MM.1S (cell line): ENCODE measurements at regions not wholly inside any gene's neighbourhood (a gene's known extent, or its start where the extent isn't known, plus 50 kb on each side); places are given as distances from the start of the nearest gene placed in this dataset.

Experiments
- DNase-seq: peaks from one replicate; pipeline ENCODE4 v3.0.0-alpha.2; 2015
- H2AFZ ChIP-seq: fragments of 300-600 bp; sonication (generic); 2 replicates; pipeline ENCODE4 v1.6.0; 2016; ENCODE audit warnings: antibody characterized with exemption, low read length
- H3F3A ChIP-seq: fragments of 300-600 bp; sonication (generic); 2 replicates; pipeline ENCODE4 v1.6.1; 2016; ENCODE audit warnings: mild to moderate bottlenecking, antibody characterized with exemption, low read length, moderate library complexity, mixed read lengths; ENCODE audit not compliant: insufficient read depth
- H3K27ac ChIP-seq: fragments of 300-600 bp; sonication (generic); 2 replicates; pipeline ENCODE4 v1.5.1; 2016; ENCODE audit warnings: mild to moderate bottlenecking, low read length
- H3K27me3 ChIP-seq: fragments of 300-600 bp; sonication (generic); replicated peaks from 2 replicates; pipeline ENCODE4 v1.6.0; 2016; ENCODE audit warnings: low read length; ENCODE audit not compliant: insufficient read depth
- H3K36me3 ChIP-seq: fragments of 300-600 bp; sonication (generic); replicated peaks from 2 replicates; pipeline ENCODE4 v1.6.1; 2016; ENCODE audit warnings: mild to moderate bottlenecking, low read length, mixed read lengths; ENCODE audit not compliant: insufficient read depth
- H3K4me1 ChIP-seq: fragments of 300-600 bp; sonication (generic); 2 replicates; pipeline ENCODE4 v1.6.1; 2016; ENCODE audit warnings: low read length, mixed read lengths
- H3K4me2 ChIP-seq: fragments of 300-600 bp; sonication (generic); 2 replicates; pipeline ENCODE4 v1.6.0; 2016; ENCODE audit warnings: low read depth, low read length
- H3K4me3 ChIP-seq: fragments of 300-600 bp; sonication (generic); 2 replicates; pipeline ENCODE4 v1.5.1; 2016; ENCODE audit warnings: low read length, mixed read lengths
- H3K79me2 ChIP-seq: fragments of 300-600 bp; sonication (generic); 2 replicates; pipeline ENCODE4 v1.6.1; 2016; ENCODE audit warnings: mixed run types, low read length, mixed read lengths
- H3K9ac ChIP-seq: fragments of 300-600 bp; sonication (generic); 2 replicates; pipeline ENCODE4 v1.6.1; 2016; ENCODE audit warnings: low read length, mixed read lengths
- H3K9me2 ChIP-seq: fragments of 300-600 bp; sonication (generic); replicated peaks from 2 replicates; pipeline ENCODE4 v1.6.1; 2016; ENCODE audit warnings: mild to moderate bottlenecking, low read length, mixed read lengths; ENCODE audit not compliant: insufficient read depth
- H3K9me3 ChIP-seq: fragments of 300-600 bp; sonication (generic); replicated peaks from 2 replicates; pipeline ENCODE4 v1.6.1; 2016; ENCODE audit warnings: mild to moderate bottlenecking, low read length, mixed read lengths; ENCODE audit not compliant: insufficient read depth
- H4K20me1 ChIP-seq: fragments of 300-600 bp; sonication (generic); 2 replicates; pipeline ENCODE4 v1.6.1; 2016; ENCODE audit warnings: mild to moderate bottlenecking, low read length, moderate library complexity, mixed read lengths; ENCODE audit not compliant: insufficient read depth
- CTCF ChIP-seq: fragments of 300-600 bp; sonication (generic); IDR thresholded peaks from 2 replicates; pipeline ENCODE4 v1.5.1; 2016; ENCODE audit warnings: antibody characterized with exemption, low read length, mixed read lengths
- EZH2 ChIP-seq: fragments of 300-600 bp; sonication (generic); optimal IDR thresholded peaks from 2 replicates; pipeline ENCODE3; 2017; ENCODE audit warnings: low read depth, mild to moderate bottlenecking, antibody characterized with exemption, low read length, mixed read lengths
- EZH2phosphoT487 ChIP-seq: fragments of 300-600 bp; sonication (generic); IDR thresholded peaks from 2 replicates; pipeline ENCODE4 v1.6.1; 2018; ENCODE audit warnings: antibody characterized with exemption, low read length

DNA sequence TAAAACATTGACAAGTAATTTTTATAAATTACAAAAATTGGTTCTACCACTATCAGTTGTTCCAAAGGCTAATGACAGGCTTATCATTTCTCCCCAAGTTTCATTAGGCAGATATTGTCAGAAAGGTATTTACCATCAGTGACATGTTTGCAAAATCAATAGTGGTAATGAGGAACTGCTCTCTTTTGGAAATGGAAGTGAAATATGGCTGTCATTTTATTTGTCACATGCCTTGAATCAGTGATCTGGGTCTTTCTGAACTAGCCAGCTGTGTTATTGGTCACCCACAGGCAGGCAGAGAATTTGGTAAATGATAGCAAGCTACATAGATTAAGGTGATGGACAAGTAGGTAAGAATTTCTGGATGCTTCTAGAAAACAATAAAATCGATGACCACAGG lies 268.0 kb upstream of the ARHGEF26 start:
- DNase-seq: no peak
- no peaks in the 10 kb centered on the region for H3K4me1 ChIP-seq
- no peaks in the 10 kb centered on the region for H3K79me2 ChIP-seq
- H2AFZ ChIP-seq: no peak overlapping the region
- H3K9ac ChIP-seq: no peak overlapping the region
- TF ChIP-seq EZH2phosphoT487 (no peak), EZH2 (no peak), CTCF (no peak)
- no peak overlapping the region for H3K4me3 ChIP-seq
- H3K27ac ChIP-seq: no peak overlapping the region
- H3F3A ChIP-seq: no peaks in the 10 kb centered on the region
- no peak overlapping the region for H3K4me2 ChIP-seq
- no peaks in the 10 kb centered on the region for H3K27me3 ChIP-seq
- H3K9me2 ChIP-seq: no peaks in the 10 kb centered on the region
- no peaks in the 10 kb centered on the region for H3K36me3 ChIP-seq
- H3K9me3 ChIP-seq: no peaks in the 10 kb centered on the region
- no peaks in the 10 kb centered on the region for H4K20me1 ChIP-seq

DNA sequence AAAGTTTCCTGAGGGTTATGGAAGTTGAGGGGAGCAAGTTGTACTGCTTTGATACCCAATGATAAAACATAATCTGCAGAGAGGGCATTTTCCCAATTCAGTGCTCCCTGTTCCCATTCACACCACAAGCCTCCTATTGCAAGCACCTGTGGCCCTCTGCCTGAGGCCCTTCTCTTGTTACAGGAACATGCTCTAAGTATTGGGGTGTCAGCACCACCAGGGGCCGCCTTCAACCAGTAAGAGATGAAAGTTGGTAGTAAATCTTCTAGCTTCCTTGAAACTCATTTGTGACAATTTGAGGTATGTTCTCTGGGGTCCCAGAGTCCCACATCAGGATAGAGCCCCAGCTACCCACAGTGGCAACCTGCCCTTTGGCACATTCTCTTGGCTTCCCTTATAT lies 265.4 kb upstream of the ARHGEF26 start:
- Histone ChIP-seq H4K20me1 (no peaks in the 10 kb centered on the region), H3K4me1 (no peaks in the 10 kb centered on the region), H3K4me3 (no peak overlapping the region), H3K9ac (no peak overlapping the region), H3K27me3 (no peaks in the 10 kb centered on the region), H3F3A (no peaks in the 10 kb centered on the region), H3K9me3 (no peaks in the 10 kb centered on the region), H3K36me3 (no peaks in the 10 kb centered on the region), H2AFZ (no peak overlapping the region), H3K27ac (no peak overlapping the region), H3K9me2 (no peaks in the 10 kb centered on the region), H3K79me2 (no peaks in the 10 kb centered on the region), H3K4me2 (no peak overlapping the region)
- TF ChIP-seq EZH2phosphoT487 (no peak), CTCF (no peak), EZH2 (no peak)
- no peak for DNase-seq

DNA sequence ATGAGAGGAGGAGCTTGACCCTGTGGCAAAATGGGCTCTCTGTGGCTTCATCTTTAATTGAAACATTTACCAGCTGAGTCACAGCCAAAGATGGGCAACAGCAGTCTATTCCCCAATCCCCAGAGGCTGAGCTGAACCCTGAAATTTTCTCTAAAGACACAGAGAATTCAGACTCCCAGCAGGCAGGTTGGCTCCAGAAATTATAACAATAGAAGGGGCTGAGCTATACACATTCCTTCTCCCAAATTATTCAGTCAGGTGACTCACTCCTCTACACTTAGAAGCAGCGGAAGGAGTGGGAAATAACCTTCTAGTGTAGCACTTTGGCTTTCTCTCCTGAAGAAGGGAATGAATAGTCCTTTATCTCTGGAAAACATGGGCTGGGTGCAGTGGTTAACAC lies 264.3 kb upstream of the ARHGEF26 start:
- Histone ChIP-seq H3K4me2 (no peak overlapping the region), H3K36me3 (no peaks in the 10 kb centered on the region), H3K4me3 (no peak overlapping the region), H3K4me1 (no peaks in the 10 kb centered on the region), H2AFZ (no peak overlapping the region), H3K27me3 (no peaks in the 10 kb centered on the region), H4K20me1 (no peaks in the 10 kb centered on the region), H3F3A (no peaks in the 10 kb centered on the region), H3K79me2 (no peaks in the 10 kb centered on the region), H3K9me2 (no peaks in the 10 kb centered on the region), H3K9me3 (no peaks in the 10 kb centered on the region), H3K9ac (no peak overlapping the region), H3K27ac (no peak overlapping the region)
- TF ChIP-seq EZH2: no peak
- no peak for TF ChIP-seq EZH2phosphoT487
- no peak for TF ChIP-seq CTCF
- no peak for DNase-seq
